HEK293 (cell line): ENCODE measurements at regions not wholly inside any gene's neighbourhood (a gene's known extent, or its start where the extent isn't known, plus 50 kb on each side); places are given as distances from the start of the nearest gene placed in this dataset.

ENCODE experiments used
- CTCF ChIP-seq: fragments of 450-650 bp; formaldehyde crosslinking; IDR thresholded peaks from 2 replicates; pipeline ENCODE4 v1.5.1; 2016; ENCODE audit warnings: missing biosample characterization, missing genetic modification characterization
- EGR2 ChIP-seq: fragments of 450-650 bp; formaldehyde crosslinking; IDR thresholded peaks from 2 replicates; pipeline ENCODE4 v1.5.1; 2016; ENCODE audit warnings: low read depth, missing biosample characterization, missing genetic modification characterization
- REST ChIP-seq: fragments of 450-650 bp; formaldehyde crosslinking; IDR thresholded peaks from 2 replicates; pipeline ENCODE4 v1.5.1; 2016; ENCODE audit warnings: missing biosample characterization, missing genetic modification characterization
- ZNF670 ChIP-seq: fragments of 450-650 bp; formaldehyde crosslinking; IDR thresholded peaks from 2 replicates; pipeline ENCODE4 v1.5.1; 2016; ENCODE audit warnings: missing biosample characterization, missing genetic modification characterization, low read depth

GRCh38 chr7:27459731-27460053, 203.0 kb downstream of the HIBADH start:
- no peak for TF ChIP-seq REST (tag by site-specific recombination)
- no peak for TF ChIP-seq ZNF670 (tag by site-specific recombination)
- no peak for TF ChIP-seq CTCF (tag by site-specific recombination)
- no peak for TF ChIP-seq EGR2
